GM06990 (cell line): ENCODE measurements at regions not wholly inside any gene's neighbourhood (a gene's known extent, or its start where the extent isn't known, plus 50 kb on each side); places are given as distances from the start of the nearest gene placed in this dataset.

Source experiments
- DNase-seq: peaks from one replicate; pipeline ENCODE4 v3.0.0-alpha.2; 2011; ENCODE audit not compliant: insufficient read length; ENCODE audit errors: extremely low read depth
- H3K27me3 ChIP-seq: replicated peaks from 2 replicates; pipeline ENCODE4 v1.6.0; 2011; ENCODE audit warnings: low read length; ENCODE audit not compliant: control insufficient read depth, insufficient read depth
- H3K36me3 ChIP-seq: 2 replicates; pipeline ENCODE4 v1.5.1; 2011; ENCODE audit warnings: low read length; ENCODE audit not compliant: control insufficient read depth, insufficient read depth
- H3K4me3 ChIP-seq: replicated peaks from 2 replicates; pipeline ENCODE4 v1.5.1; 2011; ENCODE audit warnings: low read depth, mild to moderate bottlenecking, control low read depth, low read length
- TF ChIP-seq, protein P1 (sequence below): IDR thresholded peaks from 2 replicates; pipeline ENCODE4 v1.5.1; 2011; ENCODE audit warnings: low read length, control low read depth, mild to moderate bottlenecking, inconsistent platforms; ENCODE audit not compliant: insufficient read depth, poor library complexity, severe bottlenecking

- no peak for DNase-seq
- Histone ChIP-seq H3K27me3 (no peaks in the 10 kb centered on the region), H3K36me3 (no peaks in the 10 kb centered on the region), H3K4me3 (no peak overlapping the region)
- TF ChIP-seq, protein P1, sequence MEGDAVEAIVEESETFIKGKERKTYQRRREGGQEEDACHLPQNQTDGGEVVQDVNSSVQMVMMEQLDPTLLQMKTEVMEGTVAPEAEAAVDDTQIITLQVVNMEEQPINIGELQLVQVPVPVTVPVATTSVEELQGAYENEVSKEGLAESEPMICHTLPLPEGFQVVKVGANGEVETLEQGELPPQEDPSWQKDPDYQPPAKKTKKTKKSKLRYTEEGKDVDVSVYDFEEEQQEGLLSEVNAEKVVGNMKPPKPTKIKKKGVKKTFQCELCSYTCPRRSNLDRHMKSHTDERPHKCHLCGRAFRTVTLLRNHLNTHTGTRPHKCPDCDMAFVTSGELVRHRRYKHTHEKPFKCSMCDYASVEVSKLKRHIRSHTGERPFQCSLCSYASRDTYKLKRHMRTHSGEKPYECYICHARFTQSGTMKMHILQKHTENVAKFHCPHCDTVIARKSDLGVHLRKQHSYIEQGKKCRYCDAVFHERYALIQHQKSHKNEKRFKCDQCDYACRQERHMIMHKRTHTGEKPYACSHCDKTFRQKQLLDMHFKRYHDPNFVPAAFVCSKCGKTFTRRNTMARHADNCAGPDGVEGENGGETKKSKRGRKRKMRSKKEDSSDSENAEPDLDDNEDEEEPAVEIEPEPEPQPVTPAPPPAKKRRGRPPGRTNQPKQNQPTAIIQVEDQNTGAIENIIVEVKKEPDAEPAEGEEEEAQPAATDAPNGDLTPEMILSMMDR: no peak
Measured at GRCh38 chr7:18210788-18211187, 183.1 kb upstream of the PRPS1L1 start.

DNA sequence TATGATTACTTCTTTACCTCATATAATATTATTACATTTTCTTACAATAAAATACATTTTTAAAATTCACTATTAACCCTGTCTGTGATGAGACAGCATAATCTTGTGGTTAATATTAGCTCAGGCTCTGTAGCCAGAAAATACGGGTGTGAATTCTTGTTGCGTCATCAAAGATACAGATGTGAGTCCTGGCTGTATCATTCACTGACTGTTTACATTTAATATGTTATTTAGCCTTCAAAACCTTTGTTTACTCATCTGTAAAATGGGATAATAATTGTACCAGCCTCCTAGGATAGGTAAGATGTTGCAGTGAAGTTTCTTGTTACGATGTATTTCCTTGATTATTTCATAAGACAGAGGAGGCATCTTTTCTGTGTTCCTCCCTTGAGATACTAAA is 184.7 kb upstream of the PRPS1L1 start:
- no peaks in the 10 kb centered on the region for H3K36me3 ChIP-seq
- no peaks in the 10 kb centered on the region for H3K27me3 ChIP-seq

GRCh38 chr7:18212758-18213157 is 185.1 kb upstream of the PRPS1L1 start:
- no peaks in the 10 kb centered on the region for H3K27me3 ChIP-seq
- no peak for DNase-seq
- no peak overlapping the region for H3K4me3 ChIP-seq
- H3K36me3 ChIP-seq: no peaks in the 10 kb centered on the region
- TF ChIP-seq, protein P1: no peak

More for the DNA sequence above, 184.7 kb upstream of the PRPS1L1 start:
- DNase-seq: no peak
- H3K4me3 ChIP-seq: no peak overlapping the region
- TF ChIP-seq, protein P1: no peak

GRCh38 chr7:18213652-18214051 is 186.0 kb upstream of the PRPS1L1 start:
- Histone ChIP-seq H3K4me3 (no peak overlapping the region), H3K27me3 (no peaks in the 10 kb centered on the region), H3K36me3 (no peaks in the 10 kb centered on the region)
- no peak for DNase-seq
- TF ChIP-seq, protein P1: no peak

DNA sequence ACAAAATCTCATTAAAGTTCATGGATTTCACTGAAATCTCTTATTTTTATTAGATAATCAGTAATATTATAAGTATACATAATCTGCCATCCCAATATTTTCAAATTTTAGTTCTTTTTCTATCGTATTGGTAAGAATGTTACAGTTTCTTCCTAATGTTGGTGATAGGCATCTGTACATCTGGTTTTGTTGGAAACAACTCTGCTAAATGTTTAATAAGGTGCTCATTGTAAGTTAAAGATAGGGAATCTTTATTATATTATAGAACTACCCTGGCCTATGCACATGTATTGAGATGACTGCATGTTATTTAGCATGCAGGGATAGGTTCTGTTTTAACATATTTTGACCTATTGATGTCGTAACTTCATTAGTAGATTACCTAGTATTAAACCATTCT is 188.6 kb upstream of the PRPS1L1 start:
- TF ChIP-seq, protein P1: no peak
- Histone ChIP-seq H3K4me3 (no peak overlapping the region), H3K36me3 (no peaks in the 10 kb centered on the region), H3K27me3 (no peaks in the 10 kb centered on the region)
- no peak for DNase-seq

GRCh38 chr7:18221377-18222293 is 194.0 kb upstream of the PRPS1L1 start:
- H3K27me3 ChIP-seq: no peaks in the 10 kb centered on the region
- TF ChIP-seq, protein P1: no peak
- no peak for DNase-seq
- no peaks in the 10 kb centered on the region for H3K36me3 ChIP-seq
- H3K4me3 ChIP-seq: no peak overlapping the region
